ENCODE measurements at regions not wholly inside any gene's neighbourhood (a gene's known extent, or its start where the extent isn't known, plus 50 kb on each side); places are given as distances from the start of the nearest gene placed in this dataset.

DNA sequence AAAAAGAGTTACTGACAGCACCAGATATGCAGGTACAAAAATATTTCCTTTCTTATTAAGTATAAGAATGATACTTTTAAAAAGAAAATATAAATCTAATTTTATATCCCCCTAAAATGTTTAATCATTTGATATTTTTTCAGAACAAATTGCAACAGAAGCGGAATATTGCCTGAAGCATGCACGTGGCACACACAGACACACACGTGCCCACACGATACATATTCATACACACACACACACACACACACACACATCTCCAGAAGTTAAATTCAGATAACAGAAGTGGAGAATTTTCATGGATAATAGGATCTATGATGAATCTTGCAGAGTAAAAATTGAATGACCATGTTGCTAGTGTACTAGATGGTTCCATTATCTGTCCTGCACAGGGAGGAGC lies 445.2 kb downstream of the GPAT3 start:
- dilution Hi-C loops (cut with HindIII; ENCODE audit: low sequenced_read_pairs, unreplicated experiment): no loop called here
- no peak overlapping the region for H3K9ac ChIP-seq (ENCODE audit: low read depth, low read length)

More for the DNA sequence above, 445.2 kb downstream of the GPAT3 start:
- no CpG with 5 or more reads among the region's 4 CpGs for WGBS, 2 experiments (ENCODE audit: extremely low coverage in 2 of 2, insufficient read length in 1 of 2)
- no peak overlapping the region for H2BK20ac ChIP-seq (ENCODE audit: low read depth, low read length)
- no peak overlapping the region for H2AK5ac ChIP-seq (ENCODE audit: low read depth, low read length)
- no peak overlapping the region for H2BK5ac ChIP-seq (ENCODE audit: low read depth, low read length, poor library complexity, severe bottlenecking)
- no peak overlapping the region for H3K14ac ChIP-seq (replicated peaks; ENCODE audit: low read depth, low read length)
- ChIA-PET POLR2A (ENCODE audit: unreplicated experiment) (no interaction called here), CTCF (no interaction called here)
- no peaks in the 10 kb centered on the region for H3K4me1 ChIP-seq (ENCODE audit: control insufficient read depth, insufficient read depth, low read length)
- H3K18ac ChIP-seq (ENCODE audit: low read depth, low read length): no peak overlapping the region
- H2BK15ac ChIP-seq (ENCODE audit: low read depth, low read length): no peak overlapping the region
- H3K27me3 ChIP-seq (ENCODE audit: control insufficient read depth, insufficient read depth, low read length): peaks cover 5% of the 10 kb centered on the region; the same call in 1 of the 2 replicates
- H3K9me1 ChIP-seq (ENCODE audit: insufficient read depth, low read length): no peaks in the 10 kb centered on the region
- H3K4ac ChIP-seq (ENCODE audit: low read depth, low read length): no peak overlapping the region
- no peak overlapping the region for H3K23ac ChIP-seq (ENCODE audit: low read depth, low read length)
- no peak overlapping the region for H3K27ac ChIP-seq (ENCODE audit: insufficient read depth, low read length)
- no peak for TF ChIP-seq MAFK (IDR thresholded peaks at IDR 0.05; ENCODE audit: low read depth, low read length)
- TF ChIP-seq, protein P1, sequence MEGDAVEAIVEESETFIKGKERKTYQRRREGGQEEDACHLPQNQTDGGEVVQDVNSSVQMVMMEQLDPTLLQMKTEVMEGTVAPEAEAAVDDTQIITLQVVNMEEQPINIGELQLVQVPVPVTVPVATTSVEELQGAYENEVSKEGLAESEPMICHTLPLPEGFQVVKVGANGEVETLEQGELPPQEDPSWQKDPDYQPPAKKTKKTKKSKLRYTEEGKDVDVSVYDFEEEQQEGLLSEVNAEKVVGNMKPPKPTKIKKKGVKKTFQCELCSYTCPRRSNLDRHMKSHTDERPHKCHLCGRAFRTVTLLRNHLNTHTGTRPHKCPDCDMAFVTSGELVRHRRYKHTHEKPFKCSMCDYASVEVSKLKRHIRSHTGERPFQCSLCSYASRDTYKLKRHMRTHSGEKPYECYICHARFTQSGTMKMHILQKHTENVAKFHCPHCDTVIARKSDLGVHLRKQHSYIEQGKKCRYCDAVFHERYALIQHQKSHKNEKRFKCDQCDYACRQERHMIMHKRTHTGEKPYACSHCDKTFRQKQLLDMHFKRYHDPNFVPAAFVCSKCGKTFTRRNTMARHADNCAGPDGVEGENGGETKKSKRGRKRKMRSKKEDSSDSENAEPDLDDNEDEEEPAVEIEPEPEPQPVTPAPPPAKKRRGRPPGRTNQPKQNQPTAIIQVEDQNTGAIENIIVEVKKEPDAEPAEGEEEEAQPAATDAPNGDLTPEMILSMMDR (conservative IDR thresholded peaks at IDR 0.05; ENCODE audit: low read depth, low read length): no peak
- TF ChIP-seq, protein P2, sequence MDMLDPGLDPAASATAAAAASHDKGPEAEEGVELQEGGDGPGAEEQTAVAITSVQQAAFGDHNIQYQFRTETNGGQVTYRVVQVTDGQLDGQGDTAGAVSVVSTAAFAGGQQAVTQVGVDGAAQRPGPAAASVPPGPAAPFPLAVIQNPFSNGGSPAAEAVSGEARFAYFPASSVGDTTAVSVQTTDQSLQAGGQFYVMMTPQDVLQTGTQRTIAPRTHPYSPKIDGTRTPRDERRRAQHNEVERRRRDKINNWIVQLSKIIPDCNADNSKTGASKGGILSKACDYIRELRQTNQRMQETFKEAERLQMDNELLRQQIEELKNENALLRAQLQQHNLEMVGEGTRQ (IDR thresholded peaks at IDR 0.05; ENCODE audit: low read depth, low read length): no peak
- TF ChIP-seq, protein P3, sequence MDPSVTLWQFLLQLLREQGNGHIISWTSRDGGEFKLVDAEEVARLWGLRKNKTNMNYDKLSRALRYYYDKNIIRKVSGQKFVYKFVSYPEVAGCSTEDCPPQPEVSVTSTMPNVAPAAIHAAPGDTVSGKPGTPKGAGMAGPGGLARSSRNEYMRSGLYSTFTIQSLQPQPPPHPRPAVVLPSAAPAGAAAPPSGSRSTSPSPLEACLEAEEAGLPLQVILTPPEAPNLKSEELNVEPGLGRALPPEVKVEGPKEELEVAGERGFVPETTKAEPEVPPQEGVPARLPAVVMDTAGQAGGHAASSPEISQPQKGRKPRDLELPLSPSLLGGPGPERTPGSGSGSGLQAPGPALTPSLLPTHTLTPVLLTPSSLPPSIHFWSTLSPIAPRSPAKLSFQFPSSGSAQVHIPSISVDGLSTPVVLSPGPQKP (IDR thresholded peaks at IDR 0.05; ENCODE audit: borderline replicate concordance, low read depth, low read length): no peak
- no peak for TF ChIP-seq RFX5 (IDR thresholded peaks at IDR 0.05; ENCODE audit: low read depth, low read length)
- TF ChIP-seq NFE2L2 (IDR thresholded peaks at IDR 0.05; ENCODE audit: low read depth, low read length): no peak
- no peak for TF ChIP-seq POLR2A (IDR thresholded peaks at IDR 0.05; ENCODE audit: low read depth, low read length)
- no peak for TF ChIP-seq SMC3 (IDR thresholded peaks at IDR 0.05; ENCODE audit: low read depth, low read length)
- H3K56ac ChIP-seq (ENCODE audit: extremely low read depth, insufficient read depth, low read length): no peak overlapping the region
- intact Hi-C loops (cut with micrococcal nuclease): no loop called here
- H4K20me1 ChIP-seq (ENCODE audit: insufficient read depth, low read length): no peaks in the 10 kb centered on the region
- no peak overlapping the region for H3K4me2 ChIP-seq (ENCODE audit: low read depth, low read length)
- ATAC-seq (ENCODE audit: low read depth) (no peak), DNase-seq (no peak)
- H3K36me3 ChIP-seq (ENCODE audit: control insufficient read depth, insufficient read depth, low read length): no peaks in the 10 kb centered on the region
- no peak overlapping the region for H3K4me3 ChIP-seq (ENCODE audit: insufficient read depth, low read depth, low read length)
- no peak overlapping the region for H4K8ac ChIP-seq (ENCODE audit: low read depth in 2 of 2, low read length in 2 of 2)
- no peaks in the 10 kb centered on the region for H3K9me3 ChIP-seq (ENCODE audit: control insufficient read depth, insufficient read depth, low read length)
- in situ Hi-C loops (cut with MboI; ENCODE audit: low sequenced_read_pairs): no loop called here
- no TSS peak for BruUV-seq (replicated peaks)
- no peak overlapping the region for H4K5ac ChIP-seq (ENCODE audit: low read depth, low read length)
- H2AK9ac ChIP-seq (replicated peaks; ENCODE audit: low read depth, low read length, poor library complexity): no peak overlapping the region
- no peak overlapping the region for H2BK120ac ChIP-seq (ENCODE audit: low read depth, low read length)
- H2AFZ ChIP-seq (replicated peaks; ENCODE audit: low read length, poor library complexity): no peak overlapping the region
- no peaks in the 10 kb centered on the region for H3K79me1 ChIP-seq (ENCODE audit: low read depth in 1 of 2, low read length in 2 of 2)
- H4K91ac ChIP-seq (ENCODE audit: insufficient read depth, low read depth, low read length): no peak overlapping the region

Measured in IMR-90 (cell line).